ENCODE measurements at regions not wholly inside any gene's neighbourhood (a gene's known extent, or its start where the extent isn't known, plus 50 kb on each side); places are given as distances from the start of the nearest gene placed in this dataset.

DNA sequence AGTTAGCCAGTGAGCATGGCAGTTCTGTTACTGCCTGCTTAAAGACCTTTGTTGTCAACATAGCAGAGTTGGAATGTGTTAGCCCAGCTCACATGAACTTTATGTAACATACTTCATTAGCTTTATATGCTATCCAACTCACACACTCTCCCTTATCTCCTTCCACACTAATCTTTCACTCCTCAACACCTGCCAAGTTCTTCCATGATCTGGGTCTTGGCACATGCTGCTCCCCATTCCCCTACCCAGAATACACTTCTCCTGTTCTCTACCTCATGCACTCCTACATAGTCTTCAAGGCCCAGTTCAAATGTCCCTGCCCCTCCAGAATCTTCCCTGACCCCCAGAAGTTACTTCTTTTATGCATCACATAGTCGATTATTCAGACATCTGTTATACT is 179.3 kb downstream of the KATNAL1 start:
- H3K4me3 ChIP-seq (ENCODE audit: low read length): no peak overlapping the region
- no peak for DNase-seq (ENCODE audit: low read depth)
- TF ChIP-seq, protein P1, sequence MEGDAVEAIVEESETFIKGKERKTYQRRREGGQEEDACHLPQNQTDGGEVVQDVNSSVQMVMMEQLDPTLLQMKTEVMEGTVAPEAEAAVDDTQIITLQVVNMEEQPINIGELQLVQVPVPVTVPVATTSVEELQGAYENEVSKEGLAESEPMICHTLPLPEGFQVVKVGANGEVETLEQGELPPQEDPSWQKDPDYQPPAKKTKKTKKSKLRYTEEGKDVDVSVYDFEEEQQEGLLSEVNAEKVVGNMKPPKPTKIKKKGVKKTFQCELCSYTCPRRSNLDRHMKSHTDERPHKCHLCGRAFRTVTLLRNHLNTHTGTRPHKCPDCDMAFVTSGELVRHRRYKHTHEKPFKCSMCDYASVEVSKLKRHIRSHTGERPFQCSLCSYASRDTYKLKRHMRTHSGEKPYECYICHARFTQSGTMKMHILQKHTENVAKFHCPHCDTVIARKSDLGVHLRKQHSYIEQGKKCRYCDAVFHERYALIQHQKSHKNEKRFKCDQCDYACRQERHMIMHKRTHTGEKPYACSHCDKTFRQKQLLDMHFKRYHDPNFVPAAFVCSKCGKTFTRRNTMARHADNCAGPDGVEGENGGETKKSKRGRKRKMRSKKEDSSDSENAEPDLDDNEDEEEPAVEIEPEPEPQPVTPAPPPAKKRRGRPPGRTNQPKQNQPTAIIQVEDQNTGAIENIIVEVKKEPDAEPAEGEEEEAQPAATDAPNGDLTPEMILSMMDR (IDR thresholded peaks at IDR 0.05; ENCODE audit: insufficient read depth, low read depth, low read length, missing control alignments): no peak

DNA sequence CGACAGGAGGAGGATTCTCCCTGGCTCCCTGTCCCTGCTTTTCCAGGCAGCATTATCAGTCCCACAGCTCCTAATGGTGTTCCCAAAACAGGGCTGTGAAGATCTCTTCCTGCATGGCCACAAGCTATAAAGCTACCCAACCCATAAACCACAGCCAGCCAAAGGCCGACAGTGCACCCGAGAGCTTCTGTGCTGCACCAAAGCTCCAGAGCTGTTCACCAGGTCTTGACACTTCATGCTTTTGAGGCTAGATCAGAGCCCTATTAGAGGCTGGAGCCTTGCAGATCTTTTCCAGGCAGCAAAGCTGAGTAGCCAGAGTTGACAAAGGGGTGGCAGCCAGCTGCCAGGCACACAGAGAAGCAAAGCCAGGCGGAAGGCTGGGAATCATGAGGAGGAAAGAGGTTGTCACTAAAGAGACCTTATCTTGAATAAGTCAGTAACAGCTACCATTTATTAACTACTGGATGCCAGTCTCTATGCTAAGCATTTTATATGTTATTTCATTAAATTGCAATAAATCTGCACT is 180.4 kb downstream of the KATNAL1 start:
- no peak for DNase-seq (ENCODE audit: low read depth)
- TF ChIP-seq, protein P1 (IDR thresholded peaks at IDR 0.05; ENCODE audit: insufficient read depth, low read depth, low read length, missing control alignments): no peak
- no peak overlapping the region for H3K4me3 ChIP-seq (ENCODE audit: low read length)

DNA sequence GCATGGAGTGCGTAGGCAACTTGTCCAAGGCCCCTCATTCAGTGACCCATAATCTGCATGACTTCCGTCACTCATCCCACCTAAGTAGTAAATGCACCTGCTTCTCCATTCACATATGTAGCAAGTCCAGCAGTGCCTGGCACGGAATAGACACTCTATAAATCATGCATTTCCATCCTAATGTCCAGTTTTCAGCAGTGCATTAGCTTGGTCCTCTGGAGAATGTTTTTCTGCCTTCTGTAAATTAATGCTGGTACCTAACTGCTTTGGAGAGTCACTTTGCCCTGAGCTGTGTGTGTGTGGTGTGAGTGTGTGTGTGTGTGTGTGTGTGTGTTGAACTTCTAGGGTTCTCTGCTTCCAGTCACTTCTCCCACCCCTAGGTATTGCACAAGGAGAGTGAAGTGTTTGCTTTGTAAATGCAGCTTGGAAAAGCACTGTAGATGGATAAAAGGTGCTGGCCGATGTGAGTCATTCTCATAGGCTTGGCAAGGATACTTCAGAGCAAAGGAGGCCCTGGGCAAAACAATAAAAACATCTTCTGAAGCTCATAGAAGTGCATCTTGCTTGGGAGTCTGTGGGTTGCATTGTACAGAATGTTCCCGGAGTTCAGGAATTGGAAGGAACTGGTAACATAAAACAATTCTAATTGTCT is 181.8 kb downstream of the KATNAL1 start:
- H3K4me3 ChIP-seq (ENCODE audit: low read length): no peak overlapping the region
- TF ChIP-seq, protein P1 (IDR thresholded peaks at IDR 0.05; ENCODE audit: insufficient read depth, low read depth, low read length, missing control alignments): no peak
- DNase-seq (ENCODE audit: low read depth): peak; percentile 91

DNA sequence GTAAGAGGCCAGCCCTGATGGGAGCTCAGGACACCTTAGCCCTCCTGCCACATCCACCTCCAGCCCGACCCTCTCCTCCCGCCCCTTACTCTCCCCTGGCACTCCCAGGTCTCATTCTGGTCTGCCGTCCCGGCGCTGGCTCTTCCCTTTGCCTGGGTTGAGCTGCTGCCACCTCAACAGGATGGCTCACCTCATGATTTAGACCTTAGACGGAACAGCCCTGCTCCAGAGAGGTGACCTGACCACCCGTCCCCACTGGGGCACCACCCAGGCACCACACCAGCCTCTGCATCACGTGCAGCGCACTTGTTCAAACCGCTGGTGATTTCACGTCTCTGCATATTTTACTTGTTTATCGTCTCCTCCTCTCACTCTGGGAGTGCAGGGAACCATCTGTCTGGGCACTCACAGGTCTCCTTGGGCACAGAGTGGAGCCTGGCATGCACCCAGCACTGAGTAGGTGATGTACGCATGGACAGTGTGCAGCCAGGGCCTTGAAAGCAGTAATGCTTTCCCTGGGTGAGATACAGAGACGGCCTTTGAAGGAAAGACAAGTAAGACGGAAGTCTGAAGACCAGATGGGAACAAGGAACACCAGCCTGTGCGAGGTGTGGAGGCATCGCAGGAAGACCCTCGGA is 183.1 kb downstream of the KATNAL1 start:
- TF ChIP-seq, protein P1 (IDR thresholded peaks at IDR 0.05; ENCODE audit: insufficient read depth, low read depth, low read length, missing control alignments): no peak
- DNase-seq (ENCODE audit: low read depth): no peak
- no peak overlapping the region for H3K4me3 ChIP-seq (ENCODE audit: low read length)

DNA sequence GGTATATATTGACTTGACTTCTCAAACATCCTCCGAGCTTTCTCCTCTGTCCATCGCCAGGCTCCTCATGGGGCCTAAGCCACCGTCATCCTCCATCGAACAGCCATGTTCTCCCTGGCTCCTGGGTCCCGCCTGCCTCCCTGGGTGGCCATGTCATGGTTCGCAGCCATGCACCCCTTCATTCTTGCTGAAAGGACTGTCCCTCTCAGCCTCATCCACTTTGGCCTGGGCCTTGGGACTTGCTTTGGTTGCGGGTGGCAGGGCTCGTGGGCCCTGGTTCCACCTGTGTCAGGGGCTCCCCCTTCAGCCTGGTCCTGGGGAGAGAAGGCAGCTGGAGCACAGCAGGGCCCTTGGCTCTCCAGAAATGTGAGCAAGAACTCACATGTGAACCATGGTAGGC is 183.8 kb downstream of the KATNAL1 start:
- H3K4me3 ChIP-seq (ENCODE audit: low read length): no peak overlapping the region
- no peak for DNase-seq (ENCODE audit: low read depth)
- TF ChIP-seq, protein P1 (IDR thresholded peaks at IDR 0.05; ENCODE audit: insufficient read depth, low read depth, low read length, missing control alignments): no peak

DNA sequence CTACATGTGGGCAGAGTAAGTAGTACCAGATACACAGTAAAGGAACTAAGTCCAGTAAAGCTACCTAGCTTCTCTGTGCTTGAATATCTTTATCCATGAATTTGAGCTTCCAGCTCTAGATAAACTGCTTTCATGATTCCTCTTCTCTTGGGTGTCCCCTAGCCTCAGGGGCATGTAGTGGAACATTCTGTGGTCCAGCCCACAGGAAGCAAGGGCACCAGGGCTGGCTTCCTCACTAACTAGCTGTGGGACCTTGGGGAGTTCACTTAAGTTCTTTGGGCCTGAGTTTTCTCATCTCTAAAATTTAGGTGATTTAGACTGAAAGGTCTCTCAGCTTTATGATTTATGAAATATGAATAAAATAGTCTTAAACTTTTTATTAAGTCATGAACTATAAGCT is 185.7 kb downstream of the KATNAL1 start:
- DNase-seq (ENCODE audit: low read depth): no peak
- TF ChIP-seq, protein P1 (IDR thresholded peaks at IDR 0.05; ENCODE audit: insufficient read depth, low read depth, low read length, missing control alignments): no peak
- H3K4me3 ChIP-seq (ENCODE audit: low read length): no peak overlapping the region

Data from epithelial cell of esophagus (primary cell).